H1 (cell line): ENCODE measurements at regions not wholly inside any gene's neighbourhood (a gene's known extent, or its start where the extent isn't known, plus 50 kb on each side); places are given as distances from the start of the nearest gene placed in this dataset.

ENCODE experiments used
- CTCF ChIP-seq, 3 experiments: IDR thresholded peaks; 1 replicate in 2 of 3; 2 replicates in 1 of 3; pipeline versions ENCODE4 v1.5.1 to v1.6.1; 2011; ENCODE audit warnings: low read length in 3 of 3, mild to moderate bottlenecking in 3 of 3, inconsistent platforms in 2 of 3, low read depth in 1 of 3, moderate library complexity in 1 of 3; ENCODE audit not compliant: insufficient read depth in 1 of 3; ENCODE audit errors: control extremely low read depth in 1 of 3
- KDM1A ChIP-seq: fragments of 200-600, 300-600 bp; sonication (generic); IDR thresholded peaks from 2 replicates; pipeline ENCODE4 v1.7.1; 2016; ENCODE audit warnings: mild to moderate bottlenecking, low read length, borderline replicate concordance
- POLR2A ChIP-seq, 2 experiments: IDR thresholded peaks; 1 replicate in 1 of 2; 2 replicates in 1 of 2; pipeline ENCODE4 v1.6.1; 2011; ENCODE audit warnings: low read depth in 2 of 2, low read length in 2 of 2, mild to moderate bottlenecking in 2 of 2; ENCODE audit errors: control extremely low read depth in 1 of 2
- SAP30 ChIP-seq: fragments of 300-600 bp; sonication (generic); IDR thresholded peaks from 2 replicates; pipeline ENCODE4 v1.7.1; 2012; ENCODE audit warnings: low read length, moderate library complexity, mild to moderate bottlenecking, inconsistent platforms; ENCODE audit not compliant: insufficient read depth, insufficient replicate concordance

- no peak for TF ChIP-seq SAP30
- TF ChIP-seq CTCF (IDR thresholded peaks at IDR 0.05; ENCODE audit: control extremely low read depth in 1 of 3, insufficient read depth in 1 of 3, low read depth in 1 of 3, low read length in 3 of 3), result no peak
- TF ChIP-seq KDM1A, result no peak
- TF ChIP-seq POLR2A (IDR thresholded peaks at IDR 0.05; ENCODE audit: control extremely low read depth in 1 of 2, low read depth in 2 of 2, low read length in 2 of 2), result no peak
These were observed 96.2 kb upstream of the PDE1A start for GRCh38 chr2:182522972-182523473.
